Thymus (tissue), 11 donors: ENCODE measurements at regions not wholly inside any gene's neighbourhood (a gene's known extent, or its start where the extent isn't known, plus 50 kb on each side); places are given as distances from the start of the nearest gene placed in this dataset.

ENCODE experiments used
- DNase-seq, 9 donors: peaks; one replicate each; pipeline ENCODE4 v3.0.0-alpha.2; 2013; ENCODE audit warnings: low spot score in 9 of 9, low read depth in 6 of 9, missing footprints in 1 of 9
- H3K27ac ChIP-seq, 2 donors: one replicate each; pipeline ENCODE4 v1.5.1; 2013; ENCODE audit warnings: control low read depth in 1 of 2, low read depth in 1 of 2, low read length in 1 of 2, mild to moderate bottlenecking in 1 of 2, moderate library complexity in 1 of 2
- H3K27me3 ChIP-seq, 2 donors: one replicate each; pipeline ENCODE4 v1.5.1; 2013; ENCODE audit warnings: low read length in 1 of 2; ENCODE audit not compliant: control insufficient read depth in 2 of 2, insufficient read depth in 1 of 2
- H3K36me3 ChIP-seq, 2 donors: one replicate each; pipeline ENCODE4 v1.5.1; 2013; ENCODE audit warnings: low read length in 1 of 2, mild to moderate bottlenecking in 1 of 2, moderate library complexity in 1 of 2; ENCODE audit not compliant: control insufficient read depth in 2 of 2, insufficient read depth in 2 of 2
- H3K4me1 ChIP-seq, 2 donors: one replicate each; pipeline ENCODE4 v1.5.1; 2013; ENCODE audit warnings: low read length in 2 of 2; ENCODE audit not compliant: control insufficient read depth in 2 of 2, insufficient read depth in 2 of 2
- H3K4me3 ChIP-seq, 2 donors: one replicate each; pipeline ENCODE4 v1.5.1; 2013; ENCODE audit warnings: low read length in 2 of 2, control low read depth in 1 of 2, mild to moderate bottlenecking in 1 of 2
- H3K9me3 ChIP-seq, 2 donors: one replicate each; pipeline ENCODE4 v1.5.1; 2013; ENCODE audit warnings: low read length in 1 of 2, mild to moderate bottlenecking in 1 of 2; ENCODE audit not compliant: control insufficient read depth in 2 of 2, insufficient read depth in 1 of 2
- WGBS: extraction: QIAGEN DNeasy Blood & Tissue Kit; methylation state at CpG from one replicate; pipeline ENCODE4 v1.1.7; 2013; 5-methylcytosine and 5-hydroxymethylcytosine counted together
- donor health status: healthy.

GRCh38 chr3:110384601-110385000 is 687.0 kb upstream of the NECTIN3 start:
- Histone ChIP-seq H3K4me1 (no peaks in the 10 kb centered on the region), H3K36me3 (no peaks in the 10 kb centered on the region), H3K4me3 (no peak overlapping the region), H3K9me3 (no peaks in the 10 kb centered on the region), H3K27ac (no peak overlapping the region), H3K27me3 (no peaks in the 10 kb centered on the region)
- DNase-seq, result no peak
- WGBS, result 95% methylated on average over 3 of the region's 3 CpGs

GRCh38 chr3:110389005-110389404 is 682.6 kb upstream of the NECTIN3 start:
- H3K27ac ChIP-seq, result no peak overlapping the region
- no peak for DNase-seq

DNA sequence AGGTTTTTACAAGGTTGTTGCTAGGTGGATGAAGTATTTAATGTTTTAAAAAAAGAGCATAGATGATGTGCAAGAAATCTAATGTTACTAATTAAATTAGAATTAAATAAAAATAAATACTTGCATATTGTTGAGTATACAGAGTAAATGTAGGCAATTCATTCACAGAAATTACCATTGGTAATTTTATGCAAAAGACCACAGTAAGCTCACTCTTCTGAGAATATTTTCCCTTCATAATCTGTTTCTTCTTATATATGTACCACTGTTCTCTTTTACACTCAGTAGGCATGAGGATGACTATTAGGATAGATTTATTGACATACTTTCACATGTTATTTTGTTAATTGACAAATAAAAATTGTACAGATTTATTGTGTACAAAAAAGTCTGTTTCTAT is 681.2 kb upstream of the NECTIN3 start:
- H3K27ac ChIP-seq, result no peak overlapping the region
- no peak overlapping the region for H3K4me3 ChIP-seq
- no peaks in the 10 kb centered on the region for H3K9me3 ChIP-seq
- DNase-seq, result no peak
- no peaks in the 10 kb centered on the region for H3K27me3 ChIP-seq
- no peaks in the 10 kb centered on the region for H3K36me3 ChIP-seq
- no peaks in the 10 kb centered on the region for H3K4me1 ChIP-seq

More at GRCh38 chr3:110389005-110389404, 682.6 kb upstream of the NECTIN3 start:
- H3K36me3 ChIP-seq, result no peaks in the 10 kb centered on the region
- no peaks in the 10 kb centered on the region for H3K9me3 ChIP-seq
- H3K27me3 ChIP-seq, result no peaks in the 10 kb centered on the region
- H3K4me3 ChIP-seq, result no peak overlapping the region
- H3K4me1 ChIP-seq, result no peaks in the 10 kb centered on the region

- Histone ChIP-seq H3K27ac (no peak overlapping the region), H3K27me3 (no peaks in the 10 kb centered on the region), H3K9me3 (no peaks in the 10 kb centered on the region), H3K4me1 (no peaks in the 10 kb centered on the region), H3K4me3 (no peak overlapping the region), H3K36me3 (no peaks in the 10 kb centered on the region)
- 54% methylated on average over 3 of the region's 3 CpGs for WGBS
- no peak for DNase-seq
These were observed 680.6 kb upstream of the NECTIN3 start for GRCh38 chr3:110391042-110391441.

DNA sequence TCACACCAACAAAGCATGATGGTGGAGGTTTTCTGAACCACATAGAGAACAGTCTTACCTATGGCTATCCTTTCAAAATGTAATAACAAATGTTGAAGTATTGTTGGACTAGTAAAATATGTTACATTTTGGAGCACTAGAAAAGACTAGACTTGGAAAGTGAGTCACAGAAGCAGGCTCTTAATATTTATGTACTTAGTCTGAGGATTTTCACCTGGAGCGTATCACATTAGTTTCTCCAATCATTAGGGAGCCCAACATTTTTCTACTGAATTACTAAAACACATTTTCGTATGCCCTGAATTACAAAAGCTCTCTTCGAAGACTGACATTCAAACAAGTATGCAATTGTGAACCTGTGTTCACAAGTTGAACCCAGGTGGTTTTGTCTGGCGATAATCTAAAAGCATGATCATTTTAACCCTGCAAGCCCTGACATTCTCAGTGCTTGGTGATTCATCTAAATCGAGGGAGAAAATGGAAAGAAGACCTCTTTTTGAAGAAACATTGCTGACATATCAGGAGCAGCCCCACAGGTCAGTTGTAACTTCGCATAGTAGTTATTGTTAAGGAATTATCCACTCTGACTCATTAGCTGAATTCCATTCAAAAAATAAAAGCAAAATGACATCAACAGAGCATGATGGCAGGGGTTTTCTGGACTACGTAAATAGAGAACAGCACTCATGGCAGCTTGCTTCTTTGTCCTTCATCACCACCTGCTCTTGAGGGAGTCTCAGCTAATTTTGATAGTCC is 679.8 kb upstream of the NECTIN3 start:
- Histone ChIP-seq H3K9me3 (no peaks in the 10 kb centered on the region), H3K27me3 (no peaks in the 10 kb centered on the region), H3K36me3 (no peaks in the 10 kb centered on the region), H3K4me3 (no peak overlapping the region), H3K27ac (no peak overlapping the region), H3K4me1 (no peaks in the 10 kb centered on the region)
- DNase-seq, result no peak
- WGBS, result 89% methylated on average over 7 of the region's 7 CpGs

GRCh38 chr3:110393941-110394340 is 677.7 kb upstream of the NECTIN3 start:
- Histone ChIP-seq H3K4me1 (no peaks in the 10 kb centered on the region), H3K4me3 (no peak overlapping the region)

DNA sequence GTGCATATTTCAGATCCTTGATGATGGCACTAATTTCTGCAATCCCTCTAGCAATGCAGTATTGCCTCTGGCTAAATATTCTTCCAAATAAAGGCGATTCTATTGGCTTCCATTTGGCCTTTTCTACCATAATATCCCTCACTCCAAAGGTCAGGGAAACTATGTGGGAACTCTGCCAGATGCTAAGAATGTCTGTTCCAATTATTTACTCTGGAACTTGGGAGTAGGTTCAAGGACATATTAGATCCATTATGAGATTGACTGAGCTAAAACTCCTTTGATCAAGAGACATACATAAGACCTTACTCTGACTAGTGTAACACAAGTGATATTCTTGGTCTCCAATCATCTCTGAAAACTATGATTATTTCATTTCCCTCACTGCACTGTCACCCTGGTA is 674.5 kb upstream of the NECTIN3 start:
- WGBS, result 87% methylated on average over 1 of the region's 1 CpG
- Histone ChIP-seq H3K4me3 (no peak overlapping the region), H3K4me1 (no peaks in the 10 kb centered on the region), H3K27me3 (no peaks in the 10 kb centered on the region), H3K9me3 (no peaks in the 10 kb centered on the region), H3K27ac (no peak overlapping the region), H3K36me3 (no peaks in the 10 kb centered on the region)
- DNase-seq, result no peak

More at GRCh38 chr3:110393941-110394340, 677.7 kb upstream of the NECTIN3 start:
- H3K36me3 ChIP-seq, result no peaks in the 10 kb centered on the region
- no peak for DNase-seq
- WGBS, result 49% methylated on average over 2 of the region's 2 CpGs
- H3K27me3 ChIP-seq, result no peaks in the 10 kb centered on the region
- no peak overlapping the region for H3K27ac ChIP-seq
- no peaks in the 10 kb centered on the region for H3K9me3 ChIP-seq

GRCh38 chr3:110400315-110400714 is 671.3 kb upstream of the NECTIN3 start:
- WGBS, result 87% methylated on average over 2 of the region's 2 CpGs
- Histone ChIP-seq H3K27ac (no peak overlapping the region), H3K4me1 (no peaks in the 10 kb centered on the region), H3K27me3 (no peaks in the 10 kb centered on the region), H3K36me3 (no peaks in the 10 kb centered on the region), H3K9me3 (no peaks in the 10 kb centered on the region), H3K4me3 (no peak overlapping the region)
- no peak for DNase-seq

- DNase-seq, result no peak
These were observed 665.6 kb upstream of the NECTIN3 start for GRCh38 chr3:110405830-110406585.

More at GRCh38 chr3:110405830-110406585, 665.6 kb upstream of the NECTIN3 start:
- Histone ChIP-seq H3K4me1 (no peaks in the 10 kb centered on the region), H3K36me3 (no peaks in the 10 kb centered on the region), H3K4me3 (no peak overlapping the region), H3K9me3 (no peaks in the 10 kb centered on the region), H3K27me3 (no peaks in the 10 kb centered on the region), H3K27ac (no peak overlapping the region)
- WGBS, result 84% methylated on average over 1 of the region's 1 CpG
